ENCODE measurements at regions not wholly inside any gene's neighbourhood (a gene's known extent, or its start where the extent isn't known, plus 50 kb on each side); places are given as distances from the start of the nearest gene placed in this dataset.

GRCh38 chrX:145630806-145631435 is 186.7 kb upstream of the SLITRK2 start:
- TF ChIP-seq NR2C2 (CRISPR knock-in tag; IDR thresholded peaks at IDR 0.05; ENCODE audit: borderline replicate concordance) = no peak
- no peak for TF ChIP-seq EZH2 (conservative IDR thresholded peaks at IDR 0.05; ENCODE audit: low read depth, low read length)
- no peak for TF ChIP-seq CTCF (CRISPR knock-in tag; IDR thresholded peaks at IDR 0.05)
- TF ChIP-seq ZNF407 (CRISPR knock-in tag; IDR thresholded peaks at IDR 0.05; ENCODE audit: not compliant biosample characterization) = no peak
- TF ChIP-seq LBX2 (CRISPR knock-in tag; IDR thresholded peaks at IDR 0.05; ENCODE audit: borderline replicate concordance) = no peak
- TF ChIP-seq EP300 (IDR thresholded peaks at IDR 0.05; ENCODE audit: low read depth in 2 of 2, low read length in 2 of 2) = no peak
- no peak for TF ChIP-seq EP300 (CRISPR knock-in tag; IDR thresholded peaks at IDR 0.05; ENCODE audit: borderline replicate concordance)
- no peak for TF ChIP-seq MAFF (IDR thresholded peaks at IDR 0.05; ENCODE audit: low read depth, low read length)
- TF ChIP-seq CBX5 (CRISPR knock-in tag; IDR thresholded peaks at IDR 0.05; ENCODE audit: borderline replicate concordance) = no peak
- no peak for TF ChIP-seq ZNF629 (CRISPR knock-in tag; conservative IDR thresholded peaks at IDR 0.05)
- TF ChIP-seq ZNF20 (CRISPR knock-in tag; IDR thresholded peaks at IDR 0.05) = no peak
- TF ChIP-seq POGK (CRISPR knock-in tag; conservative IDR thresholded peaks at IDR 0.05) = no peak

Measured in HepG2 (cell line).